ENCODE measurements at regions not wholly inside any gene's neighbourhood (a gene's known extent, or its start where the extent isn't known, plus 50 kb on each side); places are given as distances from the start of the nearest gene placed in this dataset.

DNA sequence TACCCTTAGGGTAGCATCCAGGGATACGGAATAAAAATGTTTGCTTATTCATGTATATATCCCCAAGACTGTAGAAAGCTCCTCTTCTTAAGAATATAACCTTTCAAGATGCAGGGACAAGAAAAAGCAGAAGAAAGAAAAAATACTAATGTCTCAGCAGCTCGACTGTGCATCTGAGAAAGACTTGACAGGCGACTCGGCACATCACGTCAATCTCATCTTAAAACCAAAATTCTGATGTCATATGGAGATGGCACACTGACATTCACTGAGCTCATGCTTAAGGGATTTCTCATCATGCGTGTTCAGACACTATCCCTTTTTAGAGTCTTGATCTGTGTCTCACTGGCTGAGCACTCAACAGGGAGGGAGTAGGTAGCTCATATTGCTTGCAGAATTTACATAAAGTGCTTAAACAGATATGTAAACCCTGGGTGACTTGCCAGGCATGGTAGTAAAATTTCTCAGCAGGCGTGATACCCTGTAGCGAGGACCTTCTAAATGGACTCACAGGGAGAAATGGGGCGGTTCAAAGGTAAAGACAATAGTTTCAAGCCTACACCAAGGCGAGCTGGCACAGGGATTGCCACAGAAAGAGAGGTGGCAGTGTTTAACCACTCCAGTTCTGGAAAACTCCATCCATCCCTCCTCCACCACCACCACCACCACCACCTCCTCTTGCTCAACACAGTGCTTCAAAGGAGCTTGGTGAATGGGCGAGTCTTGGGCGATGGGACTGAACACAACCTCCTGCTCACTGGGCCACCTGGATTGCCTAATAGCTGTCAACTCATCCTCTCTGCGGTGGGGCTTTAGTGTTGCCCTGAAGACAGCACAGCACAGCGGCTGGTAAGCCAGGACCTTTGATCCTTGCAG lies 330.5 kb downstream of the TFAP2A start:
- H3K79me2 ChIP-seq (ENCODE audit: insufficient read depth, low read length), result no peaks in the 10 kb centered on the region
- H4K20me1 ChIP-seq (ENCODE audit: insufficient read depth, low read length), result no peaks in the 10 kb centered on the region
- H3K4me2 ChIP-seq (ENCODE audit: low read length), result no peak overlapping the region
- no peaks in the 10 kb centered on the region for H3K9me3 ChIP-seq (ENCODE audit: insufficient read depth, low read depth, low read length)
- Mint-ChIP-seq H3K4me3 (ENCODE audit: unreplicated experiment) (no peak overlapping the region), H3K9me3 (ENCODE audit: unreplicated experiment) (no peaks in the 10 kb centered on the region), H3K36me3 (ENCODE audit: low read depth, unreplicated experiment) (no peaks in the 10 kb centered on the region), H3K27ac (ENCODE audit: unreplicated experiment) (no peak overlapping the region), H3K27me3 (ENCODE audit: low read depth, unreplicated experiment) (peaks cover 6% of the 10 kb centered on the region), H3K4me1 (ENCODE audit: low read depth, unreplicated experiment) (peaks cover 2% of the 10 kb centered on the region)
- no peaks in the 10 kb centered on the region for H3K27me3 ChIP-seq (ENCODE audit: insufficient read depth, low read length)
- no peak overlapping the region for H3K27ac ChIP-seq (ENCODE audit: low read depth, low read length)
- FAIRE-seq (no peak), DNase-seq (ENCODE audit: low read depth) (no peak)
- H3K4me3 ChIP-seq (ENCODE audit: insufficient read depth, low read depth, low read length), result no peak overlapping the region
- no peak overlapping the region for H3K9ac ChIP-seq (ENCODE audit: low read length)
- H2AFZ ChIP-seq (ENCODE audit: low read depth, low read length), result no peak overlapping the region
- no peaks in the 10 kb centered on the region for H3K4me1 ChIP-seq (ENCODE audit: insufficient read depth, low read length)
- no peaks in the 10 kb centered on the region for H3K36me3 ChIP-seq (ENCODE audit: insufficient read depth, low read length)
- TF ChIP-seq, protein P1, sequence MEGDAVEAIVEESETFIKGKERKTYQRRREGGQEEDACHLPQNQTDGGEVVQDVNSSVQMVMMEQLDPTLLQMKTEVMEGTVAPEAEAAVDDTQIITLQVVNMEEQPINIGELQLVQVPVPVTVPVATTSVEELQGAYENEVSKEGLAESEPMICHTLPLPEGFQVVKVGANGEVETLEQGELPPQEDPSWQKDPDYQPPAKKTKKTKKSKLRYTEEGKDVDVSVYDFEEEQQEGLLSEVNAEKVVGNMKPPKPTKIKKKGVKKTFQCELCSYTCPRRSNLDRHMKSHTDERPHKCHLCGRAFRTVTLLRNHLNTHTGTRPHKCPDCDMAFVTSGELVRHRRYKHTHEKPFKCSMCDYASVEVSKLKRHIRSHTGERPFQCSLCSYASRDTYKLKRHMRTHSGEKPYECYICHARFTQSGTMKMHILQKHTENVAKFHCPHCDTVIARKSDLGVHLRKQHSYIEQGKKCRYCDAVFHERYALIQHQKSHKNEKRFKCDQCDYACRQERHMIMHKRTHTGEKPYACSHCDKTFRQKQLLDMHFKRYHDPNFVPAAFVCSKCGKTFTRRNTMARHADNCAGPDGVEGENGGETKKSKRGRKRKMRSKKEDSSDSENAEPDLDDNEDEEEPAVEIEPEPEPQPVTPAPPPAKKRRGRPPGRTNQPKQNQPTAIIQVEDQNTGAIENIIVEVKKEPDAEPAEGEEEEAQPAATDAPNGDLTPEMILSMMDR (IDR thresholded peaks at IDR 0.05; ENCODE audit: insufficient read depth, low read depth, low read length), result no peak
- TF ChIP-seq EZH2 (IDR thresholded peaks at IDR 0.05; ENCODE audit: insufficient read depth, low read length), result no peak

GRCh38 chr6:10082385-10082784 lies 332.5 kb downstream of the TFAP2A start:
- Histone ChIP-seq H3K4me1 (ENCODE audit: insufficient read depth, low read length) (no peaks in the 10 kb centered on the region), H3K27ac (ENCODE audit: low read depth, low read length) (no peak overlapping the region), H3K9me3 (ENCODE audit: insufficient read depth, low read depth, low read length) (no peaks in the 10 kb centered on the region), H3K4me3 (ENCODE audit: insufficient read depth, low read depth, low read length) (no peak overlapping the region), H3K79me2 (ENCODE audit: insufficient read depth, low read length) (no peaks in the 10 kb centered on the region), H3K4me2 (ENCODE audit: low read length) (no peak overlapping the region), H3K27me3 (ENCODE audit: insufficient read depth, low read length) (no peaks in the 10 kb centered on the region), H3K36me3 (ENCODE audit: insufficient read depth, low read length) (no peaks in the 10 kb centered on the region), H2AFZ (ENCODE audit: low read depth, low read length) (no peak overlapping the region), H3K9ac (ENCODE audit: low read length) (no peak overlapping the region), H4K20me1 (ENCODE audit: insufficient read depth, low read length) (no peaks in the 10 kb centered on the region)
- FAIRE-seq (no peak), DNase-seq (ENCODE audit: low read depth) (no peak)
- no peak for TF ChIP-seq EZH2 (IDR thresholded peaks at IDR 0.05; ENCODE audit: insufficient read depth, low read length)
- TF ChIP-seq, protein P1 (IDR thresholded peaks at IDR 0.05; ENCODE audit: insufficient read depth, low read depth, low read length), result no peak
- no peaks in the 10 kb centered on the region for H3K9me3 Mint-ChIP-seq (ENCODE audit: unreplicated experiment)
- peaks cover 2% of the 10 kb centered on the region for H3K4me1 Mint-ChIP-seq (ENCODE audit: low read depth, unreplicated experiment)
- H3K36me3 Mint-ChIP-seq (ENCODE audit: low read depth, unreplicated experiment), result no peaks in the 10 kb centered on the region
- no peak overlapping the region for H3K4me3 Mint-ChIP-seq (ENCODE audit: unreplicated experiment)
- peaks cover 6% of the 10 kb centered on the region for H3K27me3 Mint-ChIP-seq (ENCODE audit: low read depth, unreplicated experiment)
- H3K27ac Mint-ChIP-seq (ENCODE audit: unreplicated experiment), result no peak overlapping the region

DNA sequence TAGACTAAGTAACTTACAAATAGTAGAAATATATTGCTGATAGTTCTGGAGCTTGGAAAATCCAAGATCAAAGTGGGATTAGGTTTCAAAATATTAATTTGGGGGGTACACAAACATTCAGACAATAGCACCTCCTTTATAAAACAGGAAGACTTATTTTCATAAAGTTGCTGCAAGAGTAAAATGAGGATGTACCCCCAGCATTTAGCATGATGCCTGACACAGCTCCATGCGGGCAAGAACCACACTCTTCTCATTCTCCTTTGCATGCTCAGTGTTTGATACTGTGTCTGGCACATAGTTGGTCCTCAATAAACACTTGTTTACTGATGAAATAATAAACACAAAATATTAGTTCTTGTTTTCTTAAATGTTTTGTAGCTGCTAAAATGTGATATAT lies 332.9 kb downstream of the TFAP2A start:
- Mint-ChIP-seq H3K9me3 (ENCODE audit: unreplicated experiment) (no peaks in the 10 kb centered on the region), H3K27ac (ENCODE audit: unreplicated experiment) (no peak overlapping the region), H3K36me3 (ENCODE audit: low read depth, unreplicated experiment) (no peaks in the 10 kb centered on the region), H3K4me1 (ENCODE audit: low read depth, unreplicated experiment) (peaks cover 2% of the 10 kb centered on the region), H3K27me3 (ENCODE audit: low read depth, unreplicated experiment) (peaks cover 6% of the 10 kb centered on the region), H3K4me3 (ENCODE audit: unreplicated experiment) (no peak overlapping the region)
- no peak overlapping the region for H2AFZ ChIP-seq (ENCODE audit: low read depth, low read length)
- H3K27ac ChIP-seq (ENCODE audit: low read depth, low read length), result no peak overlapping the region
- FAIRE-seq, result no peak
- no peaks in the 10 kb centered on the region for H4K20me1 ChIP-seq (ENCODE audit: insufficient read depth, low read length)
- no peak for TF ChIP-seq EZH2 (IDR thresholded peaks at IDR 0.05; ENCODE audit: insufficient read depth, low read length)
- no peaks in the 10 kb centered on the region for H3K9me3 ChIP-seq (ENCODE audit: insufficient read depth, low read depth, low read length)
- no peaks in the 10 kb centered on the region for H3K4me1 ChIP-seq (ENCODE audit: insufficient read depth, low read length)
- H3K27me3 ChIP-seq (ENCODE audit: insufficient read depth, low read length), result no peaks in the 10 kb centered on the region
- H3K9ac ChIP-seq (ENCODE audit: low read length), result no peak overlapping the region
- H3K4me3 ChIP-seq (ENCODE audit: insufficient read depth, low read depth, low read length), result no peak overlapping the region
- no peaks in the 10 kb centered on the region for H3K36me3 ChIP-seq (ENCODE audit: insufficient read depth, low read length)
- no peaks in the 10 kb centered on the region for H3K79me2 ChIP-seq (ENCODE audit: insufficient read depth, low read length)
- DNase-seq (ENCODE audit: low read depth), result no peak
- no peak overlapping the region for H3K4me2 ChIP-seq (ENCODE audit: low read length)
